HG03469 (cell line): ENCODE measurements at regions not wholly inside any gene's neighbourhood (a gene's known extent, or its start where the extent isn't known, plus 50 kb on each side); places are given as distances from the start of the nearest gene placed in this dataset.
"Not testable (repeated sequence)": the region's sequence is repeated elsewhere in the genome, so short reads cannot be mapped to it uniquely, and the experiment has no call there.

ENCODE experiments used
- ATAC-seq: cut with Tn5 transposase; IDR thresholded peaks from one replicate; pipeline ENCODE4 v1.9.1; 2021; ENCODE audit warnings: mild to moderate bottlenecking, moderate library complexity, moderate number of reproducible peaks; ENCODE audit not compliant: unreplicated experiment

DNA sequence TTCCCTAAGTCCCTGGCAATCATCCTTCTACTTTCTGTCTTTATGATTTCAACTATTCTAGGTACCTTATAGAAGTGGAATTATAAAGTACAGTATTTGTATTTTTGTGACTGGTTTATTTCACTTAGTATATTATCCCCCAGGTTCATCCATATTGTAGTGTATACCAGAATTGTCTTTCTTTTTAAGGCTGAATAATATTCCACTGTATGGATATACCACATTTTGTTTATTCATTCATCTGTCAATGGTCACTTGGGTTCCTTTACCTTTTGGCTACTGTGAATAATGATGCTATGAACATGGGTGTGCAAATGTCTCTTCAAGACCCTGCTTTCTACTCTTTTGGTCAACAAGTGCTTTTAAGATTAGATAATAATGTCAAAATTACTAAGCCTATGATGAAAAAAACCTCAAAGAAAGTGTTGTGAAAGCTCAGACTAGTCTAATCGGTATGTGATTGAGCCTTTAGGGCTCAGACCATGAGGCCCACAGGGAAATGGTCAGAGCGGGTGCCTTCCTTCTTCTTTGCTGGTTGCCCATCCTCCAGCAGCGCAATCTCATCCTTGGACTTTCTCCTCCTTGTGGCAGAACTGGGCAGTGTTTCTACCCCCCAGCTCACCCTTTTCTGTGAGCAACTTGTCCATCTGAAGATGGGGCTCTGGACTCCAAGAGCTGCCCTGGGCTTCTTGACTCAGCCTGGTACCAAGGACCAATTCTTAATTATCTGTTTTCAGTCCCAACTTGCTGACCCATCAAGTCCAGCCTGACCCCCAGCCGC lies 105.4 kb downstream of the TTC8 start:
- ATAC-seq, result no peak

DNA sequence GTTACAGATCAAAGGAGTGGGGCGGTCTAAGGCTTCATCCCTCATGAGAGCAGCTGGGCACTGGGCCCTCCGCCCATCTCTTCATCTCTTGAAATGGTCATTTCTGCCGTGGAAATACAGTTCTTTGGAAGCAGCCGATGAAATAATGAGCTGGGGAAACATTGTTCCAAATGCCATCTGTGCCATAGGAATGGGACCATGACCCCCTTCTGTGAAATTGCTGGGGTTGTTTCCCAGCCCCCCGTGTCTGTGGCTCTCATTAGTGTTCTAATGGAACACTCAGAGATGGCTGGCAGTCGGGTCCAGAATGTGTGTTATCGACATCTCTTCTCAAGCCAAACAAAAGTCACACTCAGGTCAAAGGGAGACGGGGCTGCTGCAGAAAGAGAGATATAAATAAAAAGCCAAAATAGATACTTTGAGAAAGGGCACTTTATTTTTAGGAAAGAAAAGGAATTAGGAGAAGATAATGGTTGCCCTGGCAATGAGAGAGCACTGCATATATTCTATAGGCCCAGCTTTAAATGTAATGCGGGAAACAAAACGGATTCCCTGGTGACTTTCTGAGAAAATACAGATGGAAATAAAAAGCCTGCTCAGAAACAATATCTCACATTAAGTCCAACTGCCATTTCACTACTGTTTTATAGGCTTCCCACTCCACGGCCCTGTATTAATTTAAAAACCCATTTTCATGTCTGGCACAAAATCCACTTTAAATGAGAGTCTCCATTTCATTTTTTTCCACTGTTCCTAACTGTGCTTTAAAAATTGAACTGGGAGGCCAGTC lies 107.1 kb downstream of the TTC8 start:
- no peak for ATAC-seq

DNA sequence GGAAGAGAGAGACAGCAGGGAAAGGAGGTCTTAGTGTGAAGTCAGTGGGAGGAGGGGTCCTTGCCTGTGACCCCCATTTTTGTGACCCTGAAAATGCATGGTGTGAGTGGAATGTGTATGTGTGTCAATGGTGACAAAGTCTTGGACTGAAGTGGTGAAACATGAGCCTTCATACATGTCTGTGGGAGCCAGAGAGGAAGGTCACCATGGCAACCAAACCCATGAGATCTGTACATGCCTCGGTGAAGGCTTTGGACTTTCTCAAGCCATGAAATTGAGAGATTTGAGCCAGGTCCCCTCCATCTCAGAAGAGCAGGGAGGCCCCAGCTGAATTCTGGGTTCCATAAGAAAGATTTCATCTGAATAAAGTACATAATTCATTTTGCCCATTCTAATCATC lies 108.7 kb downstream of the TTC8 start:
- no peak for ATAC-seq

DNA sequence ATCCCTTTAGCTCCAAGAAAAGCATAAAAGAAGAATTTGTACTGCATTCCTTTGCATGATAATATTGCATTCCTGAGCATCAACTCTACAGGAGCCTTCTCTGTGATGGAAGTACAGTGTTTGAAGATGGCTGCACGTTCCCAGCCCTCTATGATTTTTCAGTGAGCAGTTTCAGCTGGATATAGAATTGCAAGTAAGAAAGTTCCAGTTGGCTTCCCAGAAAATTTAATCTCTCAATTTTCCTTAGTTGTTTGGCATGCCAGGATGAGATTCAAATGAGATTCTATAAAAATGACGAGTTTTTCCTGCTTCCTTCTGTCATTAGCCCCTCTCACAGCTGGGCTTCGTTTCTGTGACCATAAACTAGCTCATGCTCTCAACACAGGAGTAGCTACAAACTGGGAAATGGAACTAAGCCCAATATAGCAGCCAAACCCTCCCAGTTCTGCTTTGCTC lies 109.9 kb downstream of the TTC8 start:
- no peak for ATAC-seq

DNA sequence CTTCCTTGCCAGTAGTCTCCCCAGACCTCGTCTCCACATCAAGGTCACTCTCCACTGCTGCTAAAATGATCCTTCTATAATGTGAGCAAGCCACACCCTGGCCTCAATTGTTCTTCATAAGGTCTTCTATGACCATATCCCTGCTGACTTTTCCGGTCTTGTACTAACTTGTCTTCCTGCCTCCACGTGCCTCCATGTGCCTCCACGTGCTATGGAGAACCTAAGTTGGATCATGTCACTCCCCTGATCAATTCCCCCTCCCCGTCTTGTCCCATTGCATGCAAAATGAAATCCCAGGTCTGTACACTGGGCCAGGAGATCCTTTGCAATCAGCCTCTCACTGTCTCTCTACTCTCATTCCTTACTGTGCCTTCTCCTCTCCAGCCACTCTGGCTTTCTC lies 110.6 kb downstream of the TTC8 start:
- no peak for ATAC-seq

DNA sequence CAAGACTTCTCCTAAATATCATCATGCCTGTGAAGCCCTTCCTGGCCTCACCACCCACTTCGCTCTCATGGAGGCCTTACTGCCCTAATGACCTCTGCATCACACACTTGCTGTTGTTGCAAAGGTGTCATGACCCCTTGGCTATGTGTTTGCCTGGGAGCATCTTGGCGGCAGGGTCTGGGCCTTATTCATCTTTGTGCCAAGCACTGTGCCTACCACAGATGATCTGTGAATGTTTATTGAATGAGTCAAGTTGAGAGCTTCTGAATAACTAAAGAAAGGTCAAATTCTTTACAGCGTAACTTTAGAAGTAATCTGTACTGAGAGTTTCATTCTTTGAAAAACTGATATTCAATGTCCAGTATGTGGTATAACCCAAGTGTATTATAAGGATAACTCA lies 113.3 kb downstream of the TTC8 start:
- ATAC-seq, result no peak

DNA sequence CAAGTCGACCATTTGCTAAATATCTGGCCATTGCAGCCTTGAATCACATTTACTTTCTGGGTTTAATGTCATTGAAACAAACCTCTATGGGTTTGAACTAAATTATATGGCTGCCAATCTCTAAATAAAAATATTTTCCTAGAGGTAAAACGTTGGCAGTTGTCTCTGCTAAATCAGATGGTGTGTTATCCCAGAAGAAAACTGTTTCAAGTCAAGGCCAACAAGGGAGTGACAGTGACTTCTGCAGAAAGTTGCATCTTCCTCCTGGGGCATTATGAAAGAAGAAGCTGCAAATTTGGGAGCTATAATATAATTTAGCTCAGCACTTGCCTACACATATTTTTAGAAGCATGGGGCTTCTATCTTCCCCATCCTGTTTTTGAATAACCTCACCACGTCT lies 116.2 kb downstream of the TTC8 start:
- ATAC-seq, result no peak

DNA sequence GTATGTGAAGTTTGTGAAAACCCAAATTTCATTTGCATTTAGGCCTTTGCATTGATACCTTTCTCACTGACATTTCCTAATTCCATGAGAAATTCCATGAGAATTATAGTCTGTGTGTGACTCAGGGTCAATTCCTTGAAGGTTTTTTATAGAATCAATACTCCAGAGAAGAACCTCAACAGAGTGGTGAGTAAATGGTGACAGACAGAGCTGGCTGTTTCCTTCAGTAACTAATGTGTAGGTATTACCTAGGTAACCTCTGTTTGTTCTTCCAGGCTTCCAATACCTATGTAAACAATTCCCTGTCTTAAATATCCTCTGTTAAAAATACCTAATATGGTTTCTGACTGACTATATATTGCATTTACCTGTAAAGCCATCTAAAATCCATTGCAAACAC lies 117.0 kb downstream of the TTC8 start:
- ATAC-seq, result no peak

DNA sequence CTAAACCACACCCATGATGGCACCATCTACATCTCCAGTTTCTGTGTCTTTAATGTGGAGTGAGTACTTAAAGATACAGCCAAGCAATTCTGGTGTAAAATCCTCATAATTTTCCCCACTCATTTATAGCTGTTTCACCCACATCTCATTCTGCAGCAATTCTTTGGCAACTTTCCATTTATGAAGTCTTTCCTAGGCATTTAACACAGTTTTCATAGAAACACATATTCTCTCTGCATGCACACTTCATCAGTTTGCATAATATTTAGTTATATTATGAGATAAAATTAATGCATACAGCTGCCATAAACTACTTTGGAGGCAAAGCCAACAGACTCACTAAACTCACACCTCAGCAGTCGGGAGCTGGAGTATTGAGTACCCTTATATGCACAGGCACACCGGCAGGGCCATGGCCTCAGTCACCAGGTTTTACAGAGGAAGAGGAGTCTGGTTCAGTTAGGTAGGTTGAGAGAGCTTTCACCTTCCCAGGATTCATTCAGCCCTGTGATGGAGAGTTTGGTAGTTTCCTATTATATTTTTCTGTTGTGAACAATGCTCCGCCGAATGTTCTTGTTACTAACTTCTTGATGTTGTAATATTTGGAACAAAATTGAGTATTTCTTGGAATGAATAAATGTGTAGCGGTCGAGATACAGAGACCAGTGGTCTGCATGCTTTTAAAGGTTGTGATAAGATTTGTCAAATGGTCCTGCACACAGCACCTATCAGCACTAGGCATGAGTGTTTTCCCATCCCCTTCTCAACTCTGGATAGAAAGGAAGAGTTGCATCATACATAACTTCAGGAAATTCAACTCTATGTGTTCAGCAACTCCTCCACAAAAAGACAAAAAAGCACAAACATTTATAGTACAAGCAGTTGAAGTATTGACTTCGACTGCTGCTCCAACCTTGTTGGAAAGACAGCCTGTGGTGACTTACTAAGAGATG lies 123.5 kb downstream of the TTC8 start:
- ATAC-seq, result no peak

DNA sequence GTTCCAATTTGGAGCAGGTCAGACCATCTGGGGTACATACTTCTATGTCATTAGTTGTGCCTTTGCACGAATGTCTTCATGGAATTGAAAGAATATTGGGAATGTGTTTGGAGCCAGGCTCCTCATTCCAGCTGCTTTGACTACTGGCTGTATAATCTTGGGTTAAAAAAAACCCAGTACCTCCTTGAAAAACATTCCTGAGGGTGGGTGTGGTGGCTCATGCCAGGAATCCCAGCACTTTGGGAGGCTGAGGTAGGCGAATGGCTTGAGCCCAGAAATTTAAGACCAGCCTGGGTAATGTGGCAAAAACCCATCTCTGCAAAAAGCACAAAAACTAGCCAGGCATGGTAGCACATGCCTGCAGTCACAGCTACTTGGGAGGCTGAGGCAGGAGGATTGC lies 125.6 kb downstream of the TTC8 start:
- no peak for ATAC-seq

DNA sequence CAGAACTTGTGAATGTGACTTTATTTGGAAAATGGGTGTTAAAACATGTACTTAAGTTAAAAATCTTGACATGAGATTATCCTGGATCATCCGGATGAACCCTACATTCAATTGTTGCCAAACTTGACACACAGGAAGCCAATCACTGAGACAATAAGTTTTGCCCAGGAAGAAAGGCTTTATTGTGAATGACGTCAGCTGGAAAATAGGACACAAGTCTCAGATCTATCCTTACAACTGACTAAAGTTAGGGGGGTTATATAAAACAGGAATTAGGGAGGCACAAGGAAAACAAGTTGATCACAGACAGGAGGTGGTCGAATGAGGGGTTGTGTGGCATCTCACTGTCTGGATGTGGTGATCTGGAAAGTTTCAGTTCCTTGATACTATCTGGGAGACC lies 126.9 kb downstream of the TTC8 start:
- ATAC-seq, result no peak

DNA sequence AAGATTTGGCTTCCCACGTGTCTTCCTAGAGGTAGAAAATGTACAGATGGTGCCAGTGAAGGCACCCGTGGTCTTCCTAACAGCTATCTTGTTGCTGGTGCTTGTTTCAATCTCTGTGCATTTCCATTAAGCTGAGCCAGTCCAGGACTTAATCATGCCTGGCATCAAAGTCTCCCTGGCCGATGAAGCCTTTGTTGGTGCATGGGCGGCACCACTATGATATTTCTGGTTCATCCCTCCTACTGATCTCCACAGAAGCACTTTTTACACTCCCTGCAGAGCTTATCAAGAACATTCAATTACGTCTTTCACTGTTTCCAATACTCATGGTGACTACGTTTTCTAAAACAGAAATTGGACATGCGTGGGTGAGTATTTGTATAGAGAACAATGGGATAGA lies 128.4 kb downstream of the TTC8 start:
- no peak for ATAC-seq

DNA sequence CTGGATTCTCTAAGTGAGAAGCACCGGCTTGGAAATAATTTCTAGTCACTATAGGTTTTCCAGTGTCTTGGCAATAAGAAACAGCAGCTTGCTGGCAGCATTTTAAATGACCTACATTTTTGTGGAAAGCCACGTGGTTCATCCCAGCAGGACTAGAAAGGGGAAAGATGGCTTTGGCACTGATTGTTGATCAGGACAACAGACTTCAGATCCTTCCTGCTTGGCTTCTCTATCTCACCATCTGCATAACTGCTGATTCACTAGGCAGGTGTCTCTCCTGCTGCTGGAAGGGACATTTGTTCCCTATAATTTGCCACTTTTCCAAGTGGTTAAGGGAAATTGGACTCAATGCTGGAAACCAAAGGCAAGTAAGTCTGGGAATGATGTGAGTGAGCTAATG lies 131.0 kb downstream of the TTC8 start:
- ATAC-seq, result no peak

DNA sequence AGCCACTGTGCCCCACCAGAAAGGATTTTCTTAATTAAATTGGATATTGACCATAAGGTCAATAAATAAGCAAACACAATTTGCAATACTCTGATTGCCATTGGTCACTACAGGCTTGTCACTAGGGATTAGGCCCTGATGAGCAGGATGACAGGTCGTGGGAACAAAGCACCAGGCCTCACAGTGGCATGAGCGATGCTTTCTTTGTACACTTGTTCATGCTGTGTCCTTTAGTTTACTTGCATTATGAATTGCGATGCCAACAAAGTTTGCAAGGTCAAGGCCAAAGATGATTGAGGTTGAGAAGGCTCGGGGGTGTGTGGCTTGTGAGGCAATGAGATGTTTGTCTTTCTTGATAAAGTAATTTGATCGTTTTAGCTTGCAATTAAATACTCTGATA lies 136.0 kb downstream of the TTC8 start:
- ATAC-seq, result no peak

DNA sequence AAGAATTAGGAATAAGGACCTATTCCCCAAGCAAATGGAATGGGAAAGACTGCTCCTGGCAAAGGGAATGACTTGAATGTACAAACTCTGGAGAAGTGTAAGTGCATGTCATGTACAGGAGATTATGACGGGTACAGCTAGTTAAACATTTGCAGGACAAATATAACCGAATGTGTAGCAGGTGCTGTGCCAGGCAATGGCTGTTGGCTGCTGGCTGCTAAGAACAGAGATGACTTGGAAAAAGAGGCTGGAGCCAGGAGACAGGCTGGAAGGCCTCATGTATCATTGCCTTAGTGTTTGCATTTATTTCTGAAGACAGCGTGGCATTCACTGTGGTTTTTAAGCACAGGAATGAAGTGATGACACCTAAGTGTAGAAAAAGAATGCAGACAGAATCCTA lies 136.8 kb downstream of the TTC8 start:
- no peak for ATAC-seq

DNA sequence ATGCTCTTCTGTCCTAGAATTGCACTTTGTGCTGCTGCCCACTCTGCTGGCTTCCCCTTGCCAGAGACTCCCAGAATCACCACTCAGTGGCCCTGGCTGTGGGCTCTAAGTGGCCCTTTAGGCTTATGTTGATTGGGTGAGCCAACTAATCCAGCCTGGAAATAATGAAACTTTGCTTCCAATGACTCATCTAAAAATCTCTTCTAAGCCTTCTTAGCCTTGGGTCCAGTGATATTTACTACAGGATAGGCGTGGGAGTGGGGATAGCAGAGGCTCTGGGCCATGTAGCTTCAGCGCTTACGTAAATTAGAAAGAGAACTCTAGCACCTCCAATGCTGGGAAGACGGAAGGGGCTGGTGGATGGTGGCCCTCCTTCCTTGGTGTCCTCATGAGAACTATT lies 137.9 kb downstream of the TTC8 start:
- ATAC-seq, result no peak

DNA sequence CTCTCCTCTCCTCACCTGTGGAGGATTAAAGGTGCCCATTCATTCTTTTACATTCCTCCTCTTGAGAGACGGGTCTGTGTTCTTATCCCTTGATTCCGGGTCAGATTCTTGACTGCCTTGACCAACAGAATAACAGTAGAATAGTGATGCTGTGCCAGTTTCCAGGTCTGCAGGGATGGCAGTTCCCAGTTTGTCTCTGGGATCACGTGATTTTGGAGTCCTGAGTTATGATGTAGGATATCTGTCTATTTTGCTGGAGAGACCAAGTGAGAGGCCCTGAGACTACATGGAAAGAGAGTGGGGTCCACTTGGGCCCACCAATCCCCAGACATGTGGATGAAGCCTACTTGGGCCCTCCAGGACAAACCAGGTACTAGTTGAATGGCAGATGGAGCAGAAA lies 142.8 kb downstream of the TTC8 start:
- ATAC-seq, result no peak

DNA sequence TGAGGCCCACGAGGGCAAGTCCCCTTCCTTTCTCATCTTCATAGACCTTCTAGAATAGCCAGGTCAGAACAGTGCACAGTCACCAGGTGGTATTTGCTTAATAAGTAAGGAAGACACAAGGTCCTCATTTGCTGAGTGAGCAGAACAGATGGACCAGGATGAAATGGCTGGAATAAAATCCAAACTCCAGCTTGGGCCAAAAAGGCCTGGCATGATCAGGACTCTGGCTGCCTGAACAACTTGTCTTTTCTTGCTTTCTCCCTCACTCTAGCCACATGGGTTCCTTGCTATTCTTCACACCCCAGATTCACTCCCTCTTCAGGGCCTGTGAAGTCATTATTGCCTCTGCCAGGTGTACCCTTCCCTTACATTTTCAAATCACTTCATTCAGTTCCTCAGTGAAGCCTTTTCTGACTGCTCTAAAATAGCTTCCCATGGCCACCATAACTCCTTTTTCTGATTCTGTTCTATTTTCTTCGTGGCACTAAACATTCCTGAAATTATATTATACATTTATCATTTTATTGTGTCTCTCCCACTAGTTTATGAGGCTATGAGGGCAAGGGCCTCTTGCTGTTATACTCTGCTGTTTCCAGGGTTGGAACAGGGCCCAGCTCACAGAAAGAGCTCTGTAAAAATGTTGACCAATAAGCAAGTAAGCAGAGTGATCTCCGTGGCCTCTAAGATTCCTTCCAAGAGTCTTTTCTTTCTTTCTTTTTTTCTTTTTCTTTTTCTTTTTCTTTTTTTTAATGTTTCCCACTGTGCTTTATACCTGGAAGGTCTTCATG lies 150.8 kb downstream of the TTC8 start:
- ATAC-seq, result no peak

DNA sequence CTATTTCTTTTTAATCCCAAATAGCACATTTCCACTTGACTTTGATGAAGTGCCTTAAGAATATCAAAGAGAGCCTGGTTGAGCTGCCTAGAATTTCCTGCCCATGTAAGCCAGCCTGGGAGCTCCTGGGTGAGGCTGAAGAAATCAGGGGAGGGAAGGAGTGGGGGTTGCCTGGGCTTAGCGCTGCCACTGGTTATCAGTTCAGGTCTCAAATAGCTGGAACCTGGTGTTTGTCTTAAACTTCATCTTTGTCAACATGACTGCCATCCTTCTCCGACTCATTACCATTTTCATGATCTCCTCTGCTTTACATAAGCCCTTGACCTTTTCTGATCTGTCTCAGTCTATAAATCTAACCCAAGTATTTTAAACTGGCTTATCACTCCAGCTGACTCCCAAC lies 151.5 kb downstream of the TTC8 start:
- no peak for ATAC-seq

DNA sequence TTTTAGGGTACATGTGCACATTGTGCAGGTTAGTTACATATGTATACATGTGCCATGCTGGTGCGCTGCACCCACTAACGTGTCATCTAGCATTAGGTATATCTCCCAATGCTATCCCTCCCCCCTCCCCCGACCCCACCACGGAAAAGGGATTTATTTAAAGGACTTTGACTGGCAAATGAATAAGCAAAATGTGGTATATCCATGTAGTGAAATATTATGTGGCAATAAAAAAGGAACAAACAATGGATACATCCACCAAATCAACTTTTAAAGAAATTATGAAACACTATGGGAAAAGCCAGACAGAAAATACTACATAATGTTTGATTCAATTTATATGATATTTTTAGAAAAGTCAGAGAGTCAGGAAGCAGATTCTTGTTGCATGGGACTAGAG lies 156.5 kb downstream of the TTC8 start:
- ATAC-seq, result not testable (repeated sequence)
